IMR-90 (cell line): ENCODE measurements at regions not wholly inside any gene's neighbourhood (a gene's known extent, or its start where the extent isn't known, plus 50 kb on each side); places are given as distances from the start of the nearest gene placed in this dataset.

Source experiments
- ATAC-seq: fragments of 200-7000 bp; cut with Tn5 transposase; 2 replicates; pipeline ENCODE4 v1.9.1; 2020; ENCODE audit warnings: low read depth, mild to moderate bottlenecking, moderate library complexity
- BruUV-seq: library from RNA; stranded (reverse); fragments of 400-500 nt; replicated peaks from 2 replicates; lab custom pipeline; 2021; lab: Mats Ljungman, UMichigan
- CTCF ChIA-PET: fragments of 300-600 bp; formaldehyde crosslinking; extraction: SDS; loops from one replicate; lab custom pipeline; 2021; ENCODE audit warnings: antibody characterized with exemption; lab: Yijun Ruan, JAX
- POLR2A ChIA-PET: fragments of 300-600 bp; sonication (Branson Sonifier 250); formaldehyde crosslinking; loops from one replicate; lab custom pipeline; 2022; ENCODE audit warnings: antibody characterized with exemption; ENCODE audit not compliant: unreplicated experiment; lab: Charles Lee
- DNase-seq: peaks from one replicate; pipeline ENCODE4 v3.0.0; 2013
- H2AFZ ChIP-seq: replicated peaks from 2 replicates; pipeline ENCODE3; 2013; ENCODE audit warnings: low read length, mild to moderate bottlenecking; ENCODE audit not compliant: poor library complexity
- H2AK5ac ChIP-seq: 2 replicates; pipeline ENCODE4 v1.6.1; 2013; ENCODE audit warnings: low read depth, low read length, inconsistent platforms
- H2AK9ac ChIP-seq: replicated peaks from 2 replicates; pipeline ENCODE3; 2013; ENCODE audit warnings: mild to moderate bottlenecking, low read depth, low read length, moderate library complexity; ENCODE audit not compliant: poor library complexity
- H2BK120ac ChIP-seq: 2 replicates; pipeline ENCODE4 v1.6.1; 2013; ENCODE audit warnings: low read depth, low read length, inconsistent platforms
- H2BK15ac ChIP-seq: 3 replicates; pipeline ENCODE4 v1.6.1; 2013; ENCODE audit warnings: low read depth, low read length, inconsistent platforms
- H2BK20ac ChIP-seq: 2 replicates; pipeline ENCODE4 v1.6.1; 2013; ENCODE audit warnings: low read depth, mild to moderate bottlenecking, inconsistent platforms, low read length, moderate library complexity
- H2BK5ac ChIP-seq: 2 replicates; pipeline ENCODE4 v1.6.1; 2013; ENCODE audit warnings: mild to moderate bottlenecking, low read depth, low read length, inconsistent platforms; ENCODE audit not compliant: poor library complexity, severe bottlenecking
- H3K14ac ChIP-seq: replicated peaks from 2 replicates; pipeline ENCODE4 v1.6.1; 2013; ENCODE audit warnings: low read depth, low read length, inconsistent platforms
- H3K18ac ChIP-seq: 2 replicates; pipeline ENCODE4 v1.6.1; 2013; ENCODE audit warnings: low read depth, low read length, control low read depth
- H3K23ac ChIP-seq: 2 replicates; pipeline ENCODE4 v1.6.1; 2013; ENCODE audit warnings: low read depth, low read length, inconsistent platforms
- H3K27ac ChIP-seq: 2 replicates; pipeline ENCODE4 v1.5.1; 2013; ENCODE audit warnings: mild to moderate bottlenecking, control low read depth, low read length; ENCODE audit not compliant: insufficient read depth
- H3K27me3 ChIP-seq: 2 replicates; pipeline ENCODE4 v1.6.1; 2013; ENCODE audit warnings: low read length; ENCODE audit not compliant: control insufficient read depth, insufficient read depth
- H3K36me3 ChIP-seq: 2 replicates; pipeline ENCODE4 v1.6.1; 2013; ENCODE audit warnings: low read length, mixed read lengths; ENCODE audit not compliant: control insufficient read depth, insufficient read depth
- H3K4ac ChIP-seq: 2 replicates; pipeline ENCODE4 v1.6.1; 2013; ENCODE audit warnings: low read depth, low read length, inconsistent platforms
- H3K4me1 ChIP-seq: 2 replicates; pipeline ENCODE4 v1.6.1; 2013; ENCODE audit warnings: low read length, mixed read lengths; ENCODE audit not compliant: control insufficient read depth, insufficient read depth
- H3K4me2 ChIP-seq: 2 replicates; pipeline ENCODE4 v1.6.1; 2013; ENCODE audit warnings: low read depth, mild to moderate bottlenecking, control low read depth, low read length, moderate library complexity
- H3K4me3 ChIP-seq: 2 replicates; pipeline ENCODE4 v1.5.1; 2013; ENCODE audit warnings: low read depth, mild to moderate bottlenecking, control low read depth, low read length, moderate library complexity; ENCODE audit not compliant: insufficient read depth
- H3K56ac ChIP-seq: 2 replicates; pipeline ENCODE4 v1.6.1; 2013; ENCODE audit warnings: low read length, inconsistent platforms; ENCODE audit not compliant: insufficient read depth; ENCODE audit errors: extremely low read depth
- H3K79me1 ChIP-seq, 2 experiments: 2 replicates each; pipeline ENCODE4 v1.6.1; 2013; ENCODE audit warnings: low read length in 2 of 2, inconsistent platforms in 1 of 2, low read depth in 1 of 2
- H3K9ac ChIP-seq: 2 replicates; pipeline ENCODE4 v1.6.1; 2013; ENCODE audit warnings: low read depth, low read length, control low read depth
- H3K9me1 ChIP-seq: 2 replicates; pipeline ENCODE4 v1.6.1; 2013; ENCODE audit warnings: low read length, inconsistent platforms; ENCODE audit not compliant: insufficient read depth
- H3K9me3 ChIP-seq: 2 replicates; pipeline ENCODE4 v1.6.1; 2013; ENCODE audit warnings: low read length; ENCODE audit not compliant: control insufficient read depth, insufficient read depth
- H4K20me1 ChIP-seq: 2 replicates; pipeline ENCODE4 v1.6.1; 2013; ENCODE audit warnings: low read length, inconsistent platforms; ENCODE audit not compliant: insufficient read depth
- H4K5ac ChIP-seq: 2 replicates; pipeline ENCODE4 v1.6.1; 2013; ENCODE audit warnings: mild to moderate bottlenecking, low read depth, low read length, control low read depth
- H4K8ac ChIP-seq, 2 experiments: 2 replicates each; pipeline ENCODE4 v1.6.1; 2013; ENCODE audit warnings: low read depth in 2 of 2, low read length in 2 of 2, control low read depth in 1 of 2, inconsistent platforms in 1 of 2
- H4K91ac ChIP-seq: 2 replicates; pipeline ENCODE4 v1.6.1; 2013; ENCODE audit warnings: low read depth, low read length, inconsistent platforms; ENCODE audit not compliant: insufficient read depth
- CHD1 ChIP-seq: IDR thresholded peaks from 2 replicates; pipeline ENCODE4 v1.6.1; 2012; ENCODE audit warnings: low read depth, low read length, improper control_type of control experiment
- MAFK ChIP-seq: IDR thresholded peaks from 2 replicates; pipeline ENCODE4 v1.6.1; 2012; ENCODE audit warnings: low read depth, low read length, improper control_type of control experiment
- NFE2L2 ChIP-seq: fragments of 150-350 bp; IDR thresholded peaks from 2 replicates; pipeline ENCODE4 v1.6.1; 2016; ENCODE audit warnings: low read depth, mild to moderate bottlenecking, low read length
- RFX5 ChIP-seq: IDR thresholded peaks from 2 replicates; pipeline ENCODE4 v1.8.0; 2012; ENCODE audit warnings: low read depth, mild to moderate bottlenecking, low read length, moderate library complexity
- SMC3 ChIP-seq: fragments of 150-350 bp; IDR thresholded peaks from 2 replicates; pipeline ENCODE4 v1.6.1; 2016; ENCODE audit warnings: low read depth, mild to moderate bottlenecking, antibody characterized with exemption, low read length, moderate library complexity
- WGBS, 2 experiments: methylation state at CpG; one replicate each; pipeline versions ENCODE4 v1.1.5 to v1.1.7; 2013; ENCODE audit warnings: missing lambda C conversion rate in 2 of 2; ENCODE audit not compliant: insufficient read length in 1 of 2; ENCODE audit errors: extremely low coverage in 2 of 2; 5-methylcytosine and 5-hydroxymethylcytosine counted together
- dilution Hi-C: fragments of 300-500 bp; cut with HindIII; formaldehyde crosslinking; loops from one replicate; pipeline ENCODE4 v1.14.3; 2018; ENCODE audit warnings: low sequenced_read_pairs; ENCODE audit not compliant: unreplicated experiment
- in situ Hi-C: fragments of 300-500 bp; cut with MboI; formaldehyde crosslinking; loops from 3 replicates; pipeline ENCODE4 v1.14.3; 2019; ENCODE audit warnings: low sequenced_read_pairs, inconsistent platforms, mixed read lengths
- intact Hi-C: fragments of 100-400 bp; cut with micrococcal nuclease; formaldehyde crosslinking; loops from 2 replicates; pipeline ENCODE4 v1.10.0; 2022
- TF ChIP-seq, protein P1 (sequence below): fragments of 150-350 bp; IDR thresholded peaks from 2 replicates; pipeline ENCODE4 v1.6.1; 2017; ENCODE audit warnings: mild to moderate bottlenecking, antibody characterized with exemption, low read length, low read depth

GRCh38 chr14:30162066-30162465 is 234.4 kb upstream of the PRKD1 start:
- Histone ChIP-seq H3K27ac (no peak overlapping the region), H2AK9ac (no peak overlapping the region), H4K91ac (no peak overlapping the region), H3K4me2 (no peak overlapping the region), H2BK5ac (no peak overlapping the region), H4K20me1 (no peaks in the 10 kb centered on the region), H3K4me1 (peaks cover 6% of the 10 kb centered on the region), H4K5ac (no peak overlapping the region), H3K9ac (no peak overlapping the region), H3K56ac (no peak overlapping the region), H2BK120ac (no peak overlapping the region), H3K4me3 (no peak overlapping the region), H2AK5ac (no peak overlapping the region), H3K14ac (no peak overlapping the region), H3K9me3 (no peaks in the 10 kb centered on the region), H2BK15ac (no peak overlapping the region), H3K27me3 (no peaks in the 10 kb centered on the region), H3K9me1 (no peaks in the 10 kb centered on the region), H3K4ac (no peak overlapping the region), H3K79me1 (no peaks in the 10 kb centered on the region), H4K8ac (no peak overlapping the region), H3K18ac (no peak overlapping the region), H3K23ac (no peak overlapping the region), H3K36me3 (no peaks in the 10 kb centered on the region), H2AFZ (no peak overlapping the region), H2BK20ac (no peak overlapping the region)
- dilution Hi-C loops: no loop called here
- DNase-seq: no peak
- in situ Hi-C loops: no loop called here
- POLR2A ChIA-PET: no interaction called here
- CTCF ChIA-PET: no interaction called here
- ATAC-seq: no peak
- WGBS, 2 experiments: no CpG with 5 or more reads among the region's 1 CpG
- no TSS peak for BruUV-seq
- intact Hi-C loops: no loop called here
- TF ChIP-seq SMC3: no peak
- TF ChIP-seq RFX5: no peak
- TF ChIP-seq NFE2L2: no peak
- TF ChIP-seq MAFK: no peak
- TF ChIP-seq, protein P1, sequence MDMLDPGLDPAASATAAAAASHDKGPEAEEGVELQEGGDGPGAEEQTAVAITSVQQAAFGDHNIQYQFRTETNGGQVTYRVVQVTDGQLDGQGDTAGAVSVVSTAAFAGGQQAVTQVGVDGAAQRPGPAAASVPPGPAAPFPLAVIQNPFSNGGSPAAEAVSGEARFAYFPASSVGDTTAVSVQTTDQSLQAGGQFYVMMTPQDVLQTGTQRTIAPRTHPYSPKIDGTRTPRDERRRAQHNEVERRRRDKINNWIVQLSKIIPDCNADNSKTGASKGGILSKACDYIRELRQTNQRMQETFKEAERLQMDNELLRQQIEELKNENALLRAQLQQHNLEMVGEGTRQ: no peak
- no peak for TF ChIP-seq CHD1
